Frontal cortex (tissue), 3 donors: ENCODE measurements at regions not wholly inside any gene's neighbourhood (a gene's known extent, or its start where the extent isn't known, plus 50 kb on each side); places are given as distances from the start of the nearest gene placed in this dataset.

Experiments used
- DNase-seq, 2 donors: peaks; one replicate each; pipeline ENCODE4 v3.0.0; 2012; ENCODE audit warnings: low spot score in 2 of 2
- FAIRE-seq: peaks from 2 replicates; lab custom pipeline; 2012; peaks lifted over from hg19 to GRCh38; lab: Jason Lieb, UNC
- donor health status: control.
- donor health status: control.
- donor health status: control.

DNA sequence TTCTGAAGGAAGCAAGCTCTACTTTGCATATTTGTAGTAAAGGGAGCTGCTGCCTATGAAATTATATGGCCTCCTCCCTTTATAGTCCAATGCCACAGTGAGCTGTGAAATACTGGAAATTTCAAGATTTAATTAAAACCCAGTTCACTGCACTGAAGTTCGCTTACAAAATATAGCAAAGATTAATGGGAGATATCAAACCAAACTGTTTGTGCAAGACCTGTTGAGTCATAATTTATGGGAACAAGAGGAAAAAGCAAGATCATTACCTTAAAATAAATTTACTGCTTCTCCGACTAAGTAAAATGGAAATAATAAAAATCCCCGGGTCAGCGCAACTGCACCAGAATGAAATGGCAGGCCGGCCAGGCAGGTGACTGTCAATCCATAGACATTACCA is 215.5 kb upstream of the RAB6C start:
- no peak for FAIRE-seq
- DNase-seq = no peak

DNA sequence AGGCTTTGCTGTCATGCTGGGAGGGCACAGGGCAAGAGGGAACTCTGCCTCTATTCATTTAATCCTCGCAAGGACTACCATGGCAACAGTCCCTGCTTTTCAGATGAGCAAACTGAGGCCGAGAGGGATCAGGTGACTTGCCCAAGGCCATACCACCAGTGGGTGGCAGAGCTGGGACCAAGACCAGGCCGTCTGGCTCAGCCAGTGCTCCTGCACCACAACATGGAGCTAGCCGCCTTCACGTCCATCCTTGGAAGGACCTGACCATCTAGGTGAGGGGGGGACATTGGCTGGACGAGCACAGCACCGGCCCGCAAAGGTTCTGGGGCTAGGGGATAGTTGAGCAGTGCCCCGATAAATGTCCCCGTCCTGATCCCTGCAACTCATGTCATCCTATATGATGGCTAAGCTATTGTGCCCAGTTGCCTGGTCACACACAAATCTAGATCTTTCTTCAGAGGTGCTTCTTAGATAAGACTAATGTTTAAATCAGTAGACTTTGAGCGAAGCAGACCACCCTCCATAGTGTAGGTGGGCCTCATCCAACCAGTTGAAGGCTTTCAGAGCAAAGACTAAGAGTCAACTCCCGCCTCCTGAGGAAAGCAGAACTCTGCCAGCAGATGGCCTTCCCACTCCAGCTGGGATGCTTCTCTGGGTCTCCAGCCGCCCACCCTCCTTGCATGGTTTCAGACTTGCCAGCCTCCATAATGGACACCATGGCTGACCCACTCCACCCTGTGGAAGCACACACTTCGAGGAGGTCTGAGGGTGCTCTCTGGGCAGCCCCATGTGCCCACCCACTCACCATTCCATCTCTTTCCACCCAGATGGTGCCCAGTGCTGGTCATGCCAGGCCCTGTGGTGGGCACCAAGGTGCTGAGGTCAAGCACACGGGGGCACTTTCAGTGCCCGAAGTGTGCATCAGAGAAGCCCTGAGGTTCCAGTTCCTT is 214.8 kb upstream of the RAB6C start:
- FAIRE-seq = no peak
- DNase-seq = no peak

DNA sequence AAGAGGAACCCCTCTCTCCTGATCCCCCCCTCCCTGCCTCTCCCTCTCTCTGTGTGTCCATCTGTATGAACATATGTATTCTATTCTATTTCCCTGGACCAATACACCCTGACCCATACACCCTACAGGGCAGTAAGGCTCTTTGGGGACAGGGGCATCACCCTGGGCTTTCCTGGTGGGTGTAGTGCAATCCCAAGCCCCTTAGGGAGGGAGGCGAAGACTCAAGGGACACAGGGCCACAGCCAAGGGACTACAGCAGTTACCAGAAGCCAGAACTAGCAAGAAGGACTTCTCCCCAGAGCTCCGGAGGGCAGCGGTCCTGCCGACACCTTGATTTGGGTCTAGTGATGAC is 214.2 kb upstream of the RAB6C start:
- FAIRE-seq = no peak
- DNase-seq = no peak

DNA sequence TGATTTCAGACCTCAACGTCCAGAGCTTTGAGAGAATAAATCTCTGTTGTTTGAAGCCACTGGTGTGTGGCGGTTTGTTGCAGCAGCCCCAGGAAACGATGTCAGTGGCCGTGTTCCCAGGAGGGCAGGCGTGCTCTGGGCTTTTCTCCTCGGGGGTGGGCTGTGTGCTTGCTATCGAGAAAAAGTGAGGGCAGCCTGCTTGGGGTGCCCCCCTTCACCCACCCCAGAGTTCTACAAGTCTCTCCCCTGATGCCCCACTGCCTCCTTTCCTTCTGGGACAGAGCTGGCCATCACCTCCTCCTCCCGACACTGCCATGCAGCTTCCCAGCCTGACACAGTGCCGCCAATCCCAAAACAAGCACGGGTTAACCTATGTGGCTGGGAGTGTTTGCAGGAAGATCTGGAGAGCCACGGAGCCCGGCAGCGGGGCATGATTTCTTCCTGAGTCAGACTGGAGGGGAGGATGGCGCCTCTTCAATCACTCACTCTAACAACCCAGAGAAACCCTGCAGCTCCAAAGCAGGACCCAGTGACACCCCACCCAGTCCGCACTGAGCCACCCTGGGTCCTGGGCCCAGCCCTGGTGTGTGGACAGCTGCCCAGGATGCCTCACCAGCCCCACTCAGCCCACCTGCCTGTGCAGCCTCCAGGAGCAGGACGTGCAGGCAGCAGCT is 213.7 kb upstream of the RAB6C start:
- FAIRE-seq = no peak
- DNase-seq = no peak

DNA sequence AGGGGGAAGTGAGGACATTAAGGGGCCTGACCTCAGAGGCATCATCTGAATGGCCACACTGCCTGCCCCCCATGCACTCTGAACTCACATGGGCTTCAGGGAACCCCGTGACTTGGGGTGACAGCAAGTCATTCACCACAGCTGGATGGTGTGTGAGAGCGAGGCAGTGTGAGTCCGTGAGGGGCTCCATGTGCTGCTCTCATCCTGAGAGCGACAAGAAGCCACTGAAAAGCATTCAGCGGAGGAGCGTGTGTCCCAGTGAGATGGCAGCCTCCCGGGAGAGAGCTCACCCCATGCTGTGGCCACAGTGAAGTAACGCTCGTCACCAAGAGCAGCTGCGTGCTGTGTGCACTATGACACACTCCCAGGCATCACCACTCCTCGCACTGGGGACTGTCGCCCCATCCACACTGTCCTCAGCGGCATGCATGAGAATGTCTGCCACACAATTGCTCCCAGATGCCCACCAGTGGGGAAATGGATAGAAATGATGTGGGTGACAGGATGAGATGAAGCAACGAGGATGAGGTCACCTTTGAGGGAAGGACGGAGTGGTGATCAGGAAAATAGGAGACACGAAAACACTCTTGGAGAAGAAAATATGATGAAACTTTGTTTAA is 213.0 kb upstream of the RAB6C start:
- FAIRE-seq = no peak

DNA sequence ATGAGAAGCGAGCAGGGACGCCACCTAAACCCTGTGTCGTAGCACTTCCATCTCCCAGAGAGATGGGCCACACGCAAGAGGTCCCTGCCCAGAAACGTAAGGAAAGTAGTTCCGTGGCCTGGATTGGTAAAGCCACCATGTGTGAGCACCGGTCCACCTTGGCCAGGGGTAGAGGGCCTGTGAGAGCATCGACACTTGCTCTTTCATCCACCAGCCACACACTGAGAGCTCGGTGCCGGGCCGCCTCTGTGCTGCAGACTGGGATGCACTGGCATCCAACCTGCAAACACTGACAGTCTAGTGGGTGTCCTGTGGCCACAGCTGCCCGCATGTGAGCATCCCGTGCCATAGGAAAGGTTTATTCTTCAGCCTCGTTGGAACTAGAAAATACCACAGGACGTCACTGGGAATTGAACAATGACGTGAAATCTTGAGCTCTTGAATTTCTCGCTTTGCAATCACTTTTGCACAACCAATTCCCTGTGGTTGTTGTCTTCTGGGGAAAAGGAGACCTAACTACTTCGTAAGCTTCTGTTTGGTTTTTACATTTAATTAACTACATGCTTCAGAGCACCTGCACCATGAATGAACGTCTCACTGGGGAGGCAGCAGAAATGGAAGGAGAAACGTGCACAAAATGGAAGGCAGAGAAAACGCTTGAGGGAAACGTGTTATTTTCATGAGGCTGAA is 212.0 kb upstream of the RAB6C start:
- FAIRE-seq (no peak), DNase-seq (no peak)

More for the DNA sequence above, 213.0 kb upstream of the RAB6C start:
- no peak for DNase-seq

DNA sequence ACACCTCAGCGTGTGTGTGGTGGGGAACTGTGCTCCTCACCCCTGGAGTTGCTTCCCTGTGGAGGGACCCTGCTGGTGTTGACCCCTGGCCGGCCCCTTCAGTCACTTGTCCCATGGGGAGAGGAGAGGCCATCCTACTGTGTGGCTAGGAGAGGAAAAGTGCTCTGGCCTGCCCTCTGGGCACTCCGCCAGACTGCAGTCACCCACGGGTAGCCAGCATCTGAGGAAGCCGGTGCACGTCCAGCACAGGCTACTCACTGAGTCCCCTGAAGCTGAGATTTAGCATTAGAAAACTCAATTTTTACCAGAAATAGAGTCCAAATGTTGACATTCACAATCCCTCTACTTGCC is 211.5 kb upstream of the RAB6C start:
- no peak for FAIRE-seq
- no peak for DNase-seq

DNA sequence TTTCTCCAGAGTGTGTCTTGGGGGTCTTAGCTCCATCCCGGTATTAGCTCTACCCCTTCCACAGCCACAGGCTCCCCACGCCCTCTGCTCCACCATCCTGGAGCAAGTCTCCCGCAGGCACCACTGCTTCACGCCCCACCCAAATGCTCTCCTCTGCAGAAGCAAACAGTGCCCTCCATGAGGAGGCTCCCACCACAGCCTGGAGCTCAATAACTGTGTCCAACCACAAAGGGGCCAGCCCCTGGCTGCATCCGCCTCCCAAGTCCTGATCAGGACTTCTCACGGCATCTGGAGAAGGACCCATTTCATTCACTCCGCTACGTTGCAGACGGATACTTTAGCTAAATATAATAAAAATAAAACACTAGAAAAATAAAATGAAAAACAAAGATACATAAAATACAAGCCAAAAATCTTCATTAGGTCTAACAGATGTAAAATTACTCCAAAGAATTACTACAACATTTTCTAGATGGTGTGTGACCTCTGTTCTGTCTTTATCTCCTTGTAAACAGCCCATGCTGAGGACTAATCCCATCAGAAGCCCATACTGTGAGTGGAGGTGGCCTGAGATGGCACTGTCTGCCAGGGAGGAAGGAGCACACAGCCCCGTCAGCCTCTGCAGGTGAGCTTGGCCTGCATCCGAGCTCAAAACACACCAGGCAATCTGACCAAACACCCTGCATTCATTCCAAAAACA is 210.8 kb upstream of the RAB6C start:
- FAIRE-seq (no peak), DNase-seq (no peak)

DNA sequence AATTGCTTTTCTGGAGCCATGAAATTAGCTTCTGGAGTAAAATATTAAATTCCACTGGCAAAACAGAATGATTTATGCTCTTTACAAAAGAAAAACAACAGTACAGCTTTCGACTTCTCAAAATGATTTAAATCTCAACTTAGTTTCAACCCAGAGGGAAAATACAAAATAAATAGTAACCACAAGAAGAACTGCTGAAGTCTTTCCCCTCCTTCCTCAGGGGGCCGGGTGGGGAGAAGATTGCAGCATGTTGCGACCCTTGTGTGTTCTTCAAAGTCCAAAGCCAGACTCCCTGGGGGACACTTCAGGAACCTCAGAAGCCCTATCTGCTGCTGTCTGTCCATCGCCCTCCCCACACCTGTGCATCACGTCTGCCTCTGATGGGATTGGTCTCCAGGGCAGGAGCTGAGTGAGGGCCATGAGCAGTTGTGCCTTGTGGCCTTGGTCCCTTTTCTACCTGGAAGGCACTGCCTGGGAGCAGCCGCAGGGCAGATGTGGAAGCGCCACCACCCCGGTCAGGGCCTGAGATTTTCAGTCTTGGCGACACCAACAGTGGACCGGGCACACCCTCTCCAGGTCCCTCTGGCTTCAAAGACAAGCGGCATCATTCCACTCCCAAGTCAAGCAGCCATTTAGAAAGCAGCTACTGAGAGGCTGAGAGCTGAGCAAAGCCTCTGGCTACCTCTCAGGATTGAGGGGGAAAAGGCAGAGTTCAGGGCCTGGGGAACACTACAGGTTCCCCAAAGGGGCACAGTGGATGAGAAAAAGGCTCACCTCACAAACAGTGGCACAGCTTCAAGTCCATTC is 210.1 kb upstream of the RAB6C start:
- FAIRE-seq = no peak
- DNase-seq = no peak

DNA sequence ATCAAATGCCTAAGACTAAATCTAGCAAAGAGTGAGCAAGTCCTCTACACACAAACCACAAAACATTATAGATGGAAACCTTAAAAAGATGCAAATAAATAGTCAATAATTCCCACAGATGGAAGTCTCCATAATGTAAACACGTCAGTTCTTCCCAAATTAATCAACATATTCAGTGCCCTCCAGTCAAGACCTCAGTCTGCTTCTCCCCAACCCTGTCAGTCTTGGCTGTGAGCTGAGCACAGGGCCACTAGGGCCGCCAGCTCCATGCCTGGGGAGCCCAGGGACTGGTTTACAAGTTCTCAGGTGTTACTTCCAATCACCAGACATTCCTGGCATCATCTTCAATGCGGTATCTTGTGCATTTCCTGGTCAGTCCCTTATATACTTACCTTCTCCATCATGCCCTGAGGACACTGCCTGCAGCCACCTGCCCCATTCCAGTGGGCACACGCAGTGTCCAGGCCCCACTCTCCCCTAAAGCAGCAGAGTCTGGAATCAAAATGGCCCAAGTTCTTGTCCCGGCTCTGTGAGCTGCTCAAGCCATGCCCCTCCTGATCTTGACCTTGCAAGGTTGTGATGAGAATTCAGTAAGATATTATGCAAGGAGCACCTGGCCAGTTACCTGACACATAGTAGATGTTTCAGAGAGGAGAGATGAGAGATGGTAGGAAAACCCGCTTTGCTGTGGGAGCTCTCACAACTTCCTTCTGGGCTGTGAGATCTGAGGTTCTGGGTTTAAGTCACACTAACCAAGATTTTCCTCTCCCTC is 207.9 kb upstream of the RAB6C start:
- FAIRE-seq = no peak
- DNase-seq = no peak

DNA sequence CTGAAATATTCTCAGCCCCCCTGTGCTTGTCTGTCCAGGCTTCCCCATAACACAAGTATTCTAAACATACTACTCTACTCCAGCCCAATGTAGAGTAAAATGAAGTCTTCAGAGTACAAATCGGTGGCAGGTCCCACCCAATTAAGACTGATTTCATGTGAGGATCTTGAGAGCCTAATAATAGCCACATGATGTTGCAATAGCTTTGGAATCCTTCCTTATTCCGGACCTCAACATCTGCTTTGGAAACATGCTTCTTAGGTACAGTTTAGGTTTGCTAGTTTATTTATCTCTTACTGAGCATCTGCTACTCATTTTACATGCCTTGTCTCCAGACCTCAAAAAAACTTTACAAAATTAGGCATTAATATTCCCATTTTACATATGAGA is 207.3 kb upstream of the RAB6C start:
- no peak for DNase-seq
- FAIRE-seq = no peak

DNA sequence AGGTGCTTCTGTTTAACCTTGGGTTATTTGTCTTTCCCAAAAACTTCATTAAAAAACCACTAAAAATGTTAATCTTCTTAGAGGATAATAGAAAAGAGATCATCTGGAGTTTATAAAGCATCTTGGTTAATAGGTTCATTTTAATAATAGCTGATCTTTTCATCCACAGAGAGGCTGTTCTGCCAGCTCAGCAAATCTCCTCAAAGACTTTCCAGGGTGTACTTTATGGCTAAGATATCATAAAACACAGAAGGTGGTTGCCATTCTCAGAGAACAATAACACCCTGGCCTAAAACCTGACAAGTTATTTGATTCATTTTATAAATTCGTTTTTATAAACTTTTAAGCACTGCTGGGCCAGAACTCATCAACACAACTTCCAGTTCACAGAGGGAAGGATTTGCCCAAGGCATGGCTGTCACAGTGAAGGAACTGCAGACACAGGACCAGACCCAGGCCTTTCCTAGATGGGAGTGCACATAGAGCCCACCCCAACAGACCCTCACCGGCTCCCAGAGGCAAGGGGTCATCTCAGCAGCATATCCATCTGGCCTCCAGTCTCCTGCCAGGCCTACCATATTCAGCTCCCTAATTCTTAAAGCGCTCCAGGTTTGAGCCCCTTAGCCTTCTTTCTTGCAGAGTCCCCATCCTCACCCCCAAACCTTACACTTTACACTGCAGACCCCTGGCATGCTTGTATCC is 203.4 kb upstream of the RAB6C start:
- FAIRE-seq = no peak
- no peak for DNase-seq

DNA sequence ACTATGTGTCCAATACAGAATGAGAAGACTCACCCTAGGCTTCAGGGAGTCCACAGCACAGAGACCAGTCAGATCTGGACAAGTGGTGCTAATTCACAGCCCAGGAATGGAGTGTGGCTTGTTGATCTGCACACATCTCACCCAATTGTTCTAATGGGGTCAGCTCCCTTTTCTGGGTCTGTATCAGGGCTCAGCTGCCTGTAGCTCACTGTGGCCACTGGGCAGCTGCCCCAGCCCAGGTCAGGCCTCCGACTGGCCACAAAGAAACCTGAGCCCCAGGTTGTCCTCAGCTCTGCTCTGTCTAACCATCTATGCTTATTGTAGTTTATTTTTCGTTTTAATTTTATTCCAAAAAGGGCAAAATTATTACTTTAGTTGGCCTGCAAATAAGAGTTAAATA is 202.3 kb upstream of the RAB6C start:
- DNase-seq = no peak
- FAIRE-seq = no peak

DNA sequence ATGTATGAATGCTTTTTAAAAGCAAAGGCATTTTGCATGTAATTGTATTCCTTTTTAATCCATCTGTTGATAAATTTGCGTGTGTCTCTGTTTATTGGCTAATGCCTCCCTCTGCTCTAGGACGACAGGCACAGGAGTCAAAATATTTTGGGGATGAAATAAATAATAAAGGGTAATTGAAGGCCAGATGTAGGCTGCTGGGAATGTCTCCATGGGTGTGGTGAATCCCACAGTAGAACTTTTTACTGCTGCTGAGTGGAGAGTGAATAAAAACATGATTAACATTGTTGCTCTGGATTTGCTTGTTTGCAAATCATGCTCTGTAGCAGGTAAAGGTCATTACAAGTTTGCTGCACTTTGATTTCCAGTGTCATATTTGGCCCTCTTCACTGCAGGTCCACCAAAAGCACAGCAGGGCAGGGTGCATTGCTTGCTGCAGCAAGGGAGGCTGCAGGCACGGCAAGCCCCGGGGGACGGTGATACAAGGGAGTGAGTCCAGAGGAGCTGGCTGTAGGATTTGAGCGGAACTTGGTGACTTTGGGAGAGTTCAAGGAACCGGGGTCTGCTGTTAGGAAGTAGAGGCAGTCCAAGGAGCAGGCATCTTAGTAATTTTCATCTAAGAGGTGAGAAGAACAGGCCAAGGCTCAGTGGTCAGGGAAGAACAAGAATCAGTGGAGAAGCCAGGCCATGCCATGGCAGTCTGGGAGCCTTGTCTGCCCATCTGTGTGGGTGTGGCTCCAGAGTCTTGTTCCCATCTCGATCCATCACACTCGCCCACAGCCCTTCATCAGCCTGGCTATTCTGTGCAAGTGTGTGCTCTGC is 201.5 kb upstream of the RAB6C start:
- no peak for FAIRE-seq
- DNase-seq = no peak

DNA sequence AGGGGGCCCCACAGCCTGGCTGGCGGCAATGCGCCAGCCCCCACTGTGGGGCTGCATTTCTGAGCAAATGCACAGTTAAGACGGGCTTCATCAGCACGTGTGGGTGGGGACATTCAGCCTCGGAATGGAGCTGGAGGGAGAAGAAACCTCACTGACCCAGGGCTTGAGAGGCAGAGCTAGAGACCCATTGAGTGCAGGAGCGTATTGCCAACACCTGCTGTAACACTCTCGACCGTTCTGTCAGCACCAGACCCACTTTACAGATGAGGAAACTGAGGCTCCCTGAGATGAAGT is 200.9 kb upstream of the RAB6C start:
- FAIRE-seq (no peak), DNase-seq (no peak)

DNA sequence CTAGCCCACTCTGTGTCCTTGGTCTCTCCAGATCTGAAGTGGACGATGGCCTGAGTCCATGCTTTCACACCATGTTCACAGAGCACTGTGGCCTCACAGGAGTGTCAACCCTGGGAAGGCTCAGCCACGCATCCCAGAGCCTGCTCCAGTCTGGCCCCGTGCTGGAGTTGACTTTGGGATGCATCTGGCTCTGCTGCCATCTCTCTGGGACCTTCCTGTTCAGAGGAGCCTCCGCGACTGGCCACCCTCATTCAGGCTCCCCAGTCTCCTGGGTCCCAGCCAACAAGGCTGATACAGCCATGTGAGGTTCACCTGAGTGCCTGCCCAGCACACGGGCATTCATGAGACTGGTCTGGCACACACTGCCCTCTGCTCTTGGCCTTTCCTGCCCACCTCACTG is 199.7 kb upstream of the RAB6C start:
- no peak for FAIRE-seq
- DNase-seq = no peak
